ENCODE measurements at regions not wholly inside any gene's neighbourhood (a gene's known extent, or its start where the extent isn't known, plus 50 kb on each side); places are given as distances from the start of the nearest gene placed in this dataset.

DNA sequence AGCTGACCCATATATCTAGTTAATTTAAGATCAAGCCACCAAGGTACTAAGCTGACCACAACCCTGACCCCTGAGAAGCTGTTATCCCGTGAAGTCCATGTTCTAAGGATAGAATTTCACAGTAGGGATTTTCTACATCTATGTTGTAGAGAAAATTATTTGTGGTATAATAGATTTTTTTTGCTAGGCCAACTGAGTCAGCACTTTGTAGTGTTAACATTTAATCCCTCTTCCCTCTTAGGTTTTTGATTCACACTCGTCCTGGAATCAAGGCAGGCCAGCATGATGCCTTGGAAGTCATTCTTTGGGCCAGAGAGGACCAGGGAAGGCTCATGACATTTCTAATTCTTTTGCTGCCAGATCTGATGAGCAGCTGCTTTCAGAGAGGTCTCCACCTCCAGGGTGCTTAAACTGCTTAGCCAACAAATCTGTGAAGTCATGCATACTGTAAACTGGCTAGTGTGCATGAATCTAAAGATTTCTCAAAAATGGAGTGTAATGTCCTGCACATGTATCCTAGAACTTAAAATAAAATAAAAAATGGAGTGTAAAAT is 102.5 kb downstream of the RBM43 start:
- TF ChIP-seq POLR2AphosphoS5 (IDR thresholded peaks at IDR 0.05; ENCODE audit: insufficient read depth, low read depth, low read length) (no peak), JUN (IDR thresholded peaks at IDR 0.05; ENCODE audit: borderline replicate concordance, insufficient read depth, insufficient read length, low read depth) (no peak), EZH2 (IDR thresholded peaks at IDR 0.05; ENCODE audit: borderline replicate concordance, low read depth, low read length, severe bottlenecking) (no peak), POLR2A (IDR thresholded peaks at IDR 0.05; ENCODE audit: low read depth, low read length) (no peak), GATA2 (IDR thresholded peaks at IDR 0.05; ENCODE audit: insufficient read depth, insufficient read length, low read depth, low read length) (no peak), FOS (IDR thresholded peaks at IDR 0.05; ENCODE audit: borderline replicate concordance, insufficient read depth, low read length) (no peak), CTCF (IDR thresholded peaks at IDR 0.05; ENCODE audit: extremely low read depth in 1 of 2, insufficient read depth in 1 of 2, low read depth in 1 of 2, low read length in 2 of 2) (no peak), MYC (IDR thresholded peaks at IDR 0.05; ENCODE audit: low read depth, low read length) (no peak)
- TF ChIP-seq, protein P1, sequence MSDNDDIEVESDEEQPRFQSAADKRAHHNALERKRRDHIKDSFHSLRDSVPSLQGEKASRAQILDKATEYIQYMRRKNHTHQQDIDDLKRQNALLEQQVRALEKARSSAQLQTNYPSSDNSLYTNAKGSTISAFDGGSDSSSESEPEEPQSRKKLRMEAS (IDR thresholded peaks at IDR 0.05; ENCODE audit: insufficient read depth, insufficient read length): no peak
- ChIA-PET POLR2A (no interaction called here), CTCF (interaction anchor here (1.3 kb wide), 1 partner anchor 12 kb away, joined by 5 read pairs; no protein-coding TSS in a partner anchor)
- Histone ChIP-seq H4K20me1 (replicated peaks; ENCODE audit: control insufficient read depth, extremely low read depth, insufficient read depth, low read length) (no peaks in the 10 kb centered on the region), H3K4me2 (ENCODE audit: insufficient read depth, low read length) (no peak overlapping the region), H3K27me3 (ENCODE audit: control insufficient read depth in 2 of 2, insufficient read depth in 2 of 2, low read length in 2 of 2) (peaks cover 9 to 14% of the 10 kb centered on the region in 2 experiments), H2AFZ (ENCODE audit: low read depth, low read length) (no peak overlapping the region), H3K36me3 (ENCODE audit: control insufficient read depth in 2 of 2, extremely low read depth in 1 of 2, insufficient read depth in 2 of 2, low read length in 2 of 2) (no peaks in the 10 kb centered on the region), H3K4me1 (ENCODE audit: control insufficient read depth, extremely low read depth, insufficient read depth, low read length) (no peaks in the 10 kb centered on the region), H3K9me1 (replicated peaks; ENCODE audit: control insufficient read depth, extremely low read depth, insufficient read depth, low read length) (no peaks in the 10 kb centered on the region), H3K9ac (replicated peaks; ENCODE audit: extremely low read depth, insufficient read depth, low read length) (no peak overlapping the region), H3K4me3 (replicated peaks in 1 of 3; ENCODE audit: insufficient read depth in 1 of 3, low read depth in 1 of 3, low read length in 3 of 3) (no peak overlapping the region), H3K27ac (ENCODE audit: insufficient read depth, low read depth, low read length) (no peak overlapping the region), H3K9me3 (replicated peaks; ENCODE audit: control insufficient read depth, insufficient read depth, low read length) (no peaks in the 10 kb centered on the region), H3K79me2 (ENCODE audit: control insufficient read depth, insufficient read depth, low read length) (no peaks in the 10 kb centered on the region)
- DNase-seq (ENCODE audit: low read depth, low spot score) (no peak), FAIRE-seq (no peak)
- intact Hi-C loops (cut with micrococcal nuclease): no loop called here
- BruUV-seq (replicated peaks): no TSS peak
- dilution Hi-C loops (cut with MboI; ENCODE audit: extremely low pct_ligation_motif_present, low sequenced_read_pairs): no loop called here

Measured in endothelial cell of umbilical vein (primary cell).